Mucosa of descending colon (tissue), 3 donors: ENCODE measurements at regions not wholly inside any gene's neighbourhood (a gene's known extent, or its start where the extent isn't known, plus 50 kb on each side); places are given as distances from the start of the nearest gene placed in this dataset.

ENCODE experiments used
- ATAC-seq: fragments of 200-7000 bp; cut with Tn5 transposase; one replicate; pipeline ENCODE4 v1.9.1; 2020; ENCODE audit warnings: mild to moderate bottlenecking, moderate library complexity
- DNase-seq, 3 donors: peaks; one replicate each; pipeline ENCODE4 v3.0.0-alpha.2; 2020
- H3K36me3 ChIP-seq: fragments of 200-600 bp; one replicate; pipeline ENCODE4 v1.8.0; 2021; ENCODE audit warnings: low read depth, mild to moderate bottlenecking
- H3K4me1 ChIP-seq: fragments of 200-600 bp; one replicate; pipeline ENCODE4 v1.8.0; 2021; ENCODE audit warnings: low read depth, mild to moderate bottlenecking
- H3K4me3 ChIP-seq: fragments of 200-600 bp; one replicate; pipeline ENCODE4 v1.8.0; 2021; ENCODE audit warnings: mild to moderate bottlenecking
- H3K9me3 ChIP-seq: fragments of 200-600 bp; one replicate; pipeline ENCODE4 v1.8.0; 2021; ENCODE audit warnings: mild to moderate bottlenecking
- CTCF ChIP-seq: fragments of 200-600 bp; IDR thresholded peaks from one replicate; pipeline ENCODE4 v1.8.0; 2022; ENCODE audit warnings: antibody characterized with exemption, mild to moderate bottlenecking
- intact Hi-C, 2 donors: fragments of 100-400 bp; cut with DNase I in 1 of 2; cut with micrococcal nuclease in 1 of 2; formaldehyde crosslinking; loops; one replicate each; pipeline versions ENCODE4 v1.11.0 to v1.11.1; 2022; cut with DNase I, micrococcal nuclease
- donor health status: DM: no; HTN: no; CAD: no; lungs with moderate emphysema.
- donor health status: DM: no; HTN: no; CAD: no.
- donor health status: DM: no; HTN: yes; CAD: no.

- no peak for ATAC-seq
Observed at GRCh38 chr3:148460686-148461085, 237.0 kb upstream of the AGTR1 start.

DNA sequence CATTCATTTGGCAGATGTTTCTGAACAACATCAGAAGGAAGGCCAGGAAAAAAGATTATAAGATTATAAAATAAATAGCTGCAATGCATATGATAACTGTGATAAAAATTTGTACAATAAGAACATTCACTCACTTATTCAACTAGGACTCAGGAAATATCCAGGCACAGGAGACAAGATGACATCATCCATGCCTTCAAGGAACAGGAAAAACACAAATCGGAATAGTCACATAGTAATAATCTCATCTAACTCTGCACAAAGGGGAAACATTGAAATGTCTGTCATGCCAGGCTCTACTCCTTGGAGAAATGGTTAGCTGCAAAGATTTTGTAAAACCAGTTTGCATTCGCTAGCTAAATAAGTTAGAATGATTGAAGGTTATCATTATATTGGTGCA lies 233.5 kb upstream of the AGTR1 start:
- DNase-seq (no peak), ATAC-seq (no peak)
- no peak for TF ChIP-seq CTCF
- Histone ChIP-seq H3K4me1 (no peaks in the 10 kb centered on the region), H3K36me3 (no peaks in the 10 kb centered on the region), H3K4me3 (no peak overlapping the region), H3K9me3 (no peaks in the 10 kb centered on the region)
- intact Hi-C loops: no loop called here

More at GRCh38 chr3:148460686-148461085, 237.0 kb upstream of the AGTR1 start:
- Histone ChIP-seq H3K9me3 (no peaks in the 10 kb centered on the region), H3K36me3 (no peaks in the 10 kb centered on the region), H3K4me3 (no peak overlapping the region), H3K4me1 (no peaks in the 10 kb centered on the region)
- DNase-seq: no peak
- intact Hi-C loops: no loop called here
- TF ChIP-seq CTCF: no peak

DNA sequence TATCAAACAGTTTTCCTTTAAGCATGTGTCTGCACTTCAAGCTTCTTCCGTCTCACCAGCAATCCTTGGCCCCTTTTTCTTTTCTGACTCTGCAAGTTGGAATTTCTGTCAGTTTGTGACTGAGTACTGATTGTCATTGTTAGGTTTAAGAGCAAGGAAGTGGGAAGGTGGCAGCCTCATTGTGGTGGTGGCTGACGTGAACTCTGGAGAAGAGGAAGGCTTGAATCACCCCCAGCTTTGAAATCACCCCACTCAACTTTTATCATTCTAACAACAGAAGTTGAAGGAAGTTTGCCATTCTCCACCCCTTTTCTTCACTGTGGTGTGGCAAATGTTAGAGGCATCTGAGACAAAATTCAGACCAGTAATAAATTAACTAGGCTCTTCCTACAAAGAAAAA lies 231.6 kb upstream of the AGTR1 start:
- Histone ChIP-seq H3K36me3 (no peaks in the 10 kb centered on the region), H3K4me1 (no peaks in the 10 kb centered on the region), H3K4me3 (no peak overlapping the region), H3K9me3 (no peaks in the 10 kb centered on the region)
- ATAC-seq: no peak
- DNase-seq: no peak
- no peak for TF ChIP-seq CTCF
- intact Hi-C loops: no loop called here

DNA sequence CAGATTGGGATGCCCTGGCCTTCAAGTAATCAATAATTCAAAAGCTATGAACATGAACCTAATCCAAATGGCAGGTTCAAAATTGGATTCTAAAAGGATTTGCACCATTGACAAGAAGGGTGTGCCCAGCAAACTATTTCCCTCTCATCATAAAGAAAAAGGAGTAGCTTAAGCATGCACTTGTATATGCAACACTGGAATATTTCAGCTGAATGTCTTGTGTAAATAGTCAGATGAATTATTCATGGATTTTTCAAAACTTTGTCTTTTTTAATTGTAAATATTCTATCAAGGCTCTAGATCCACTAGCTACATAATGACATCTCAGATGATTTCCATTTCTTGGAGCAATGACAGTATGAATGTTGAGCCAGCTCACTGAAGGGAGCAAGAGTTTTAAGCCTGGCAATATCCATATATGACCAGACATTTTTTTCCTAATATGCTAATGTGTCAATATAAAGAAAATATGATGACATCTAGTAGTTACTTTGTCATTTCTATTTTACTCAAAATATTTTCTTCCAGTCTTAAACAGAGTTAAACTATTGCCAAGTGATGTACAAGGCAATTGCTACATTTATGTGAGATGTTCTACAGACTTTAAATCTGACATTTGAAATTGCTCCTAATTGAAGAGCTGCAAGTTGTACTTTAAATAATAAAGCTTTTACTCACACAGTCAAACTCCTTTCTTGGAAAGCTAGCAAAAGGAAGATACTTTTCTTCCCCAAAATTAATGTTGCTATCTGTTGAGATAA lies 230.5 kb upstream of the AGTR1 start:
- no peak for ATAC-seq
- Histone ChIP-seq H3K4me1 (no peaks in the 10 kb centered on the region), H3K9me3 (no peaks in the 10 kb centered on the region), H3K36me3 (no peaks in the 10 kb centered on the region), H3K4me3 (no peak overlapping the region)
- TF ChIP-seq CTCF: no peak
- no peak for DNase-seq
- intact Hi-C loops: no loop called here

DNA sequence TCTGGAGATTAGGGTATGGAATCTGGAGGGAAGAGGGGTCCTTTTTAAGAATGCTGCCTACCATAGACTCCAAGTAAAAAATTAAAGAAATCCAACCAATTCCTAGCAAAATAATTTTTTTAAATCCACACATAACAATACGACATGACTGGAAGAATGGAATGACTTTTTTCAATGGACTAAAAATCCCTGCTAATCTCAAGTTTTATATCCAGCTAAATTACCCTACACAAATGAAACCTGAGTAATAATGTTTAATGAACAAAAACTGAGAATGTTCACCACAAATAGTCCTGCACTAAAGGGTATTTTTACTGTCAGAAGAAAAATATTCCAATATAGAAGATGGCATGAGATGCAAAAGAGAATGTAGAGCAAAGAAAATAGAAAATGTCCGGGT lies 220.3 kb upstream of the AGTR1 start:
- intact Hi-C loops: no loop called here
- ATAC-seq: no peak

More for the DNA sequence above, 220.3 kb upstream of the AGTR1 start:
- H3K36me3 ChIP-seq: no peaks in the 10 kb centered on the region
- no peak for TF ChIP-seq CTCF
- no peak for DNase-seq
- H3K9me3 ChIP-seq: no peaks in the 10 kb centered on the region
- no peaks in the 10 kb centered on the region for H3K4me1 ChIP-seq
- H3K4me3 ChIP-seq: no peak overlapping the region
